GM10266 (cell line): ENCODE measurements at regions not wholly inside any gene's neighbourhood (a gene's known extent, or its start where the extent isn't known, plus 50 kb on each side); places are given as distances from the start of the nearest gene placed in this dataset.
"Not testable (repeated sequence)": the region's sequence is repeated elsewhere in the genome, so short reads cannot be mapped to it uniquely, and the experiment has no call there.

Source experiments
- DNase-seq: peaks from one replicate; pipeline ENCODE4 v3.0.0; 2012; ENCODE audit errors: extremely low spot score
- CTCF ChIP-seq: IDR thresholded peaks from 2 replicates; pipeline ENCODE4 v1.5.1; 2012; ENCODE audit warnings: mild to moderate bottlenecking, low read depth; ENCODE audit not compliant: control insufficient read depth, insufficient read depth; ENCODE audit errors: missing control alignments

- no peak for DNase-seq
- no peak for TF ChIP-seq CTCF
These were observed 129.5 kb downstream of the TSEN15 start for GRCh38 chr1:184181044-184181443.

GRCh38 chr1:184183919-184184318, 132.4 kb downstream of the TSEN15 start:
- TF ChIP-seq CTCF = no peak
- no peak for DNase-seq

- not testable (repeated sequence) for DNase-seq
These were observed 133.1 kb downstream of the TSEN15 start for GRCh38 chr1:184184614-184185013.

- no peak for DNase-seq
- no peak for TF ChIP-seq CTCF
These were observed 133.8 kb downstream of the TSEN15 start for GRCh38 chr1:184185347-184185746.

GRCh38 chr1:184186167-184186566, 134.6 kb downstream of the TSEN15 start:
- no peak for TF ChIP-seq CTCF
- no peak for DNase-seq

GRCh38 chr1:184187097-184187496, 135.6 kb downstream of the TSEN15 start:
- no peak for TF ChIP-seq CTCF
- DNase-seq = no peak

GRCh38 chr1:184188037-184188436, 136.5 kb downstream of the TSEN15 start:
- no peak for TF ChIP-seq CTCF
- DNase-seq = no peak

- no peak for DNase-seq
- TF ChIP-seq CTCF = no peak
These were observed 137.8 kb downstream of the TSEN15 start for GRCh38 chr1:184189361-184189760.
